GM23338 (cell line): ENCODE measurements at regions not wholly inside any gene's neighbourhood (a gene's known extent, or its start where the extent isn't known, plus 50 kb on each side); places are given as distances from the start of the nearest gene placed in this dataset.

Experiments used
- ATAC-seq: fragments of 200-7000 bp; cut with Tn5 transposase; 3 replicates; pipeline ENCODE4 v1.9.1; 2020
- DNase-seq: peaks from one replicate; pipeline ENCODE4 v3.0.0-alpha.2; 2015; ENCODE audit warnings: low spot score
- H2AFZ ChIP-seq: fragments of 200-600 bp; sonication (generic); 2 replicates; pipeline ENCODE4 v1.8.0; 2016; ENCODE audit warnings: antibody characterized with exemption, mild to moderate bottlenecking, moderate library complexity
- H3F3A ChIP-seq: fragments of 200-600 bp; sonication (generic); replicated peaks from 2 replicates; pipeline ENCODE4 v1.8.0; 2017; ENCODE audit warnings: antibody characterized with exemption, mixed run types, low read depth
- H3K27ac ChIP-seq: fragments of 200-600 bp; sonication (generic); 2 replicates; pipeline ENCODE4 v1.6.1; 2016; ENCODE audit warnings: low read depth
- H3K27me3 ChIP-seq: fragments of 200-600 bp; sonication (generic); 2 replicates; pipeline ENCODE4 v1.8.0; 2016; ENCODE audit warnings: mild to moderate bottlenecking, mixed run types, moderate library complexity; ENCODE audit not compliant: insufficient read depth
- H3K36me3 ChIP-seq: fragments of 200-600 bp; sonication (generic); 2 replicates; pipeline ENCODE4 v1.8.0; 2016; ENCODE audit warnings: mild to moderate bottlenecking; ENCODE audit not compliant: insufficient read depth
- H3K4me1 ChIP-seq: fragments of 200-600 bp; sonication (generic); 2 replicates; pipeline ENCODE4 v1.8.0; 2016; ENCODE audit warnings: mild to moderate bottlenecking, moderate library complexity; ENCODE audit not compliant: insufficient read depth
- H3K4me2 ChIP-seq: fragments of 200-600 bp; sonication (generic); 2 replicates; pipeline ENCODE4 v1.7.1; 2017; ENCODE audit warnings: mixed run types
- H3K4me3 ChIP-seq: fragments of 200-600 bp; sonication (generic); 2 replicates; pipeline ENCODE4 v1.6.1; 2016; ENCODE audit warnings: mixed run types
- H3K79me2 ChIP-seq: fragments of 200-600 bp; sonication (generic); replicated peaks from 2 replicates; pipeline ENCODE4 v1.8.0; 2017; ENCODE audit warnings: mild to moderate bottlenecking; ENCODE audit not compliant: insufficient read depth
- H3K9me2 ChIP-seq: fragments of 200-600 bp; sonication (generic); 2 replicates; pipeline ENCODE4 v1.8.0; 2017; ENCODE audit not compliant: insufficient read depth
- H4K20me1 ChIP-seq: fragments of 200-600 bp; sonication (generic); replicated peaks from 2 replicates; pipeline ENCODE4 v1.8.0; 2017; ENCODE audit warnings: mild to moderate bottlenecking; ENCODE audit not compliant: insufficient read depth
- H3K27ac Mint-ChIP-seq: 2 replicates; pipeline ENCODE4 v1.8.0; 2020; ENCODE audit warnings: inconsistent platforms, mild to moderate bottlenecking, moderate library complexity, mixed read lengths
- H3K27me3 Mint-ChIP-seq: 3 replicates; pipeline ENCODE4 v1.8.0; 2022; ENCODE audit warnings: low read depth, mild to moderate bottlenecking, moderate library complexity, mixed read lengths, inconsistent platforms; ENCODE audit not compliant: insufficient read depth, poor library complexity
- H3K36me3 Mint-ChIP-seq: 3 replicates; pipeline ENCODE4 v1.8.0; 2021; ENCODE audit warnings: low read depth, mild to moderate bottlenecking, inconsistent platforms, moderate library complexity, mixed read lengths
- H3K4me1 Mint-ChIP-seq: 3 replicates; pipeline ENCODE4 v1.8.0; 2020; ENCODE audit warnings: mild to moderate bottlenecking, inconsistent platforms, mixed read lengths
- H3K4me3 Mint-ChIP-seq: 3 replicates; pipeline ENCODE4 v1.8.0; 2021; ENCODE audit warnings: moderate library complexity, mild to moderate bottlenecking, inconsistent platforms, mixed read lengths
- H3K9me3 Mint-ChIP-seq: 3 replicates; pipeline ENCODE4 v1.8.0; 2020; ENCODE audit warnings: moderate library complexity, mild to moderate bottlenecking, inconsistent platforms, mixed read lengths
- CTCF ChIP-seq, 2 experiments: fragments of 200-600 bp in 1 of 2; sonication (generic) in 1 of 2; conservative IDR thresholded peaks; 2 replicates each; pipeline versions ENCODE4 v1.5.1 to v1.6.1; 2016 to 2017; ENCODE audit warnings: antibody characterized with exemption in 2 of 2, low read depth in 2 of 2, mild to moderate bottlenecking in 2 of 2, moderate library complexity in 1 of 2
- ETS1 ChIP-seq: IDR thresholded peaks from 2 replicates; pipeline ENCODE4 v1.6.1; 2016; ENCODE audit warnings: antibody characterized with exemption
- EZH2 ChIP-seq: fragments of 200-600 bp; sonication (generic); IDR thresholded peaks from one replicate; pipeline ENCODE4 v1.8.0; 2017; ENCODE audit warnings: antibody characterized with exemption, mild to moderate bottlenecking, low read depth; ENCODE audit not compliant: unreplicated experiment
- EZH2phosphoT487 ChIP-seq: fragments of 200-600 bp; sonication (generic); IDR thresholded peaks from one replicate; pipeline ENCODE4 v1.8.1; 2018; ENCODE audit warnings: antibody characterized with exemption; ENCODE audit not compliant: unreplicated experiment
- JUNB ChIP-seq: IDR thresholded peaks from one replicate; pipeline ENCODE4 v1.6.1; 2016; ENCODE audit warnings: antibody characterized with exemption; ENCODE audit not compliant: unreplicated experiment
- NANOG ChIP-seq: IDR thresholded peaks from 2 replicates; pipeline ENCODE4 v1.6.1; 2016; ENCODE audit warnings: antibody characterized with exemption, borderline replicate concordance
- REST ChIP-seq: IDR thresholded peaks from one replicate; pipeline ENCODE4 v1.6.1; 2018; ENCODE audit warnings: antibody characterized with exemption; ENCODE audit not compliant: unreplicated experiment
- STAT1 ChIP-seq: IDR thresholded peaks from one replicate; pipeline ENCODE4 v1.6.1; 2016; ENCODE audit warnings: antibody characterized with exemption; ENCODE audit not compliant: unreplicated experiment
- ZNF462 ChIP-seq: fragments of 250-450 bp; sonication (Bioruptor Pico); IDR thresholded peaks from 2 replicates; pipeline ENCODE4 v1.5.0; 2020; ENCODE audit warnings: mild to moderate bottlenecking, moderate library complexity

DNA sequence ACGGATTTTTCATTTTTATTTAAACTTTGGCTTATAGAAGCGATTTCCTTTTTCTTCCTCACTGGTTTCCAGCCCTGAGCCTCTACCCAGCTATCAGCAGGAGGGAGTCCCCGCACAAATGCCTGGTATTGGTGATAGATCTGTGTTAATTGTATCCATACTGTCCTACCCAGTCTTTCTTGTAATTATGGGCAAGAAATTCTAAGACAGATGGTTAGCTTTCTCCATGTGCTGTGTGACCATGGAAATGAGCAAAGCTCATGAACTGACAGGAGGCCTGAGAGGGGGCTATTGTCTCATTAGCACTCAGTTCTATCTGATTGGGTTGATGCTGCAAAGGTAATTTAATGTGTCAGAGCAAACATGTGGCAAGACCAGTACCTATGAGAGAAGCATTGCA lies 108.1 kb upstream of the IVNS1ABP start:
- Histone ChIP-seq H3K27ac (no peak overlapping the region), H4K20me1 (no peaks in the 10 kb centered on the region), H3K4me1 (no peaks in the 10 kb centered on the region), H3K36me3 (no peaks in the 10 kb centered on the region), H3K4me2 (no peak overlapping the region), H3K79me2 (no peaks in the 10 kb centered on the region), H3K4me3 (no peak overlapping the region), H3K9me2 (0 out of 2 replicates have a peak, but pooled peaks cover 7% of the 10 kb centered on the region), H3K27me3 (no peaks in the 10 kb centered on the region), H2AFZ (peak overlapping the region; percentile 59; the same call in 1 of the 2 replicates), H3F3A (no peaks in the 10 kb centered on the region)
- H3K27ac Mint-ChIP-seq = no peak overlapping the region
- ATAC-seq = no peak
- H3K36me3 Mint-ChIP-seq = no peaks in the 10 kb centered on the region
- peaks cover 2% of the 10 kb centered on the region for H3K27me3 Mint-ChIP-seq
- H3K4me3 Mint-ChIP-seq = no peak overlapping the region
- H3K9me3 Mint-ChIP-seq = no peaks in the 10 kb centered on the region; the same call in 2 of the 3 replicates
- no peak for TF ChIP-seq NANOG
- TF ChIP-seq EZH2phosphoT487 = no peak
- TF ChIP-seq JUNB = no peak
- no peak for DNase-seq
- no peaks in the 10 kb centered on the region; the same call in 1 of the 3 replicates for H3K4me1 Mint-ChIP-seq

- H3K9me3 Mint-ChIP-seq = no peaks in the 10 kb centered on the region; the same call in 2 of the 3 replicates
- H3K27ac ChIP-seq = no peak overlapping the region
- no peaks in the 10 kb centered on the region for H3K36me3 Mint-ChIP-seq
- no peaks in the 10 kb centered on the region for H4K20me1 ChIP-seq
- H3K27me3 ChIP-seq = no peaks in the 10 kb centered on the region
- no peak overlapping the region for H3K4me2 ChIP-seq
- no peak overlapping the region for H2AFZ ChIP-seq
- H3K27me3 Mint-ChIP-seq = no peaks in the 10 kb centered on the region
- H3K4me3 ChIP-seq = no peak overlapping the region
- no peaks in the 10 kb centered on the region for H3K79me2 ChIP-seq
- H3K36me3 ChIP-seq = no peaks in the 10 kb centered on the region
- H3K4me1 Mint-ChIP-seq = no peaks in the 10 kb centered on the region; the same call in 2 of the 3 replicates
- 0 out of 2 replicates have a peak, but pooled peaks cover 7% of the 10 kb centered on the region for H3K9me2 ChIP-seq
- H3K4me1 ChIP-seq = no peaks in the 10 kb centered on the region
- ATAC-seq (no peak), DNase-seq (no peak)
- H3K4me3 Mint-ChIP-seq = no peak overlapping the region
- TF ChIP-seq JUNB (no peak), ZNF462 (CRISPR knock-in tag) (no peak), EZH2 (no peak), REST (no peak), ETS1 (no peak), CTCF (conservative IDR thresholded peaks at IDR 0.05; ENCODE audit: low read depth in 2 of 2) (no peak), STAT1 (no peak)
- no peak overlapping the region for H3K27ac Mint-ChIP-seq
- H3F3A ChIP-seq = no peaks in the 10 kb centered on the region
These were observed 104.6 kb upstream of the IVNS1ABP start for GRCh38 chr1:185421485-185422107.
